GM06990 (cell line): ENCODE measurements at regions not wholly inside any gene's neighbourhood (a gene's known extent, or its start where the extent isn't known, plus 50 kb on each side); places are given as distances from the start of the nearest gene placed in this dataset.

ENCODE experiments used
- DNase-seq: peaks from one replicate; pipeline ENCODE4 v3.0.0-alpha.2; 2011; ENCODE audit not compliant: insufficient read length; ENCODE audit errors: extremely low read depth
- H3K27me3 ChIP-seq: replicated peaks from 2 replicates; pipeline ENCODE4 v1.6.0; 2011; ENCODE audit warnings: low read length; ENCODE audit not compliant: control insufficient read depth, insufficient read depth
- H3K36me3 ChIP-seq: 2 replicates; pipeline ENCODE4 v1.5.1; 2011; ENCODE audit warnings: low read length; ENCODE audit not compliant: control insufficient read depth, insufficient read depth
- H3K4me3 ChIP-seq: replicated peaks from 2 replicates; pipeline ENCODE4 v1.5.1; 2011; ENCODE audit warnings: low read depth, mild to moderate bottlenecking, control low read depth, low read length
- CTCF ChIP-seq: IDR thresholded peaks from 2 replicates; pipeline ENCODE4 v1.5.1; 2011; ENCODE audit warnings: low read length, control low read depth, mild to moderate bottlenecking, inconsistent platforms; ENCODE audit not compliant: insufficient read depth, poor library complexity, severe bottlenecking

GRCh38 chr10:78696791-78697395 lies 371.9 kb upstream of the ZMIZ1 start:
- Histone ChIP-seq H3K27me3 (no peaks in the 10 kb centered on the region; the same call in 1 of the 2 replicates), H3K36me3 (no peaks in the 10 kb centered on the region), H3K4me3 (no peak overlapping the region)
- no peak for TF ChIP-seq CTCF
- no peak for DNase-seq

- Histone ChIP-seq H3K4me3 (no peak overlapping the region), H3K27me3 (no peaks in the 10 kb centered on the region), H3K36me3 (no peaks in the 10 kb centered on the region)
- no peak for TF ChIP-seq CTCF
- no peak for DNase-seq
Observed at GRCh38 chr10:78699971-78700370, 368.8 kb upstream of the ZMIZ1 start.

DNA sequence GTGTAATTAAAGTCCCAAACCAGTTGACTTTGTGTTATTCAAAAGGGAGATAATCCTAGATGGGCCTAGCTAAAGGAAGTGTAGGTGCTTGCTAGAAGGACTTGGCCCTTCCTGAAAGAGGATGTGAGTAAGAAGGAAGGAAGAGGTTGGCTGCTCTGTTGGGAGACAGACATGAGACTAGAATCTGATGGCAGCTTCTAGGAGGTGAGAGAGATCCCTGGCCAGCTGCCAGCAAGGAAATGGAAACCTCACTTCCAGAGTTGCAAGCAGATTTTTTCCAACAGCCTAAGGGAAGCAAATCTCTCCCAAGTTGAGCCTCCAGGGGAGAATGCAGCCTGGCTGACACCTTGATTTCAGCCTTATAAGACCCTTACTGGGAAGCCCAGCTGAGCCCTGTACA lies 368.4 kb upstream of the ZMIZ1 start:
- no peak for TF ChIP-seq CTCF
- Histone ChIP-seq H3K4me3 (no peak overlapping the region), H3K36me3 (no peaks in the 10 kb centered on the region), H3K27me3 (no peaks in the 10 kb centered on the region)
- DNase-seq: no peak

DNA sequence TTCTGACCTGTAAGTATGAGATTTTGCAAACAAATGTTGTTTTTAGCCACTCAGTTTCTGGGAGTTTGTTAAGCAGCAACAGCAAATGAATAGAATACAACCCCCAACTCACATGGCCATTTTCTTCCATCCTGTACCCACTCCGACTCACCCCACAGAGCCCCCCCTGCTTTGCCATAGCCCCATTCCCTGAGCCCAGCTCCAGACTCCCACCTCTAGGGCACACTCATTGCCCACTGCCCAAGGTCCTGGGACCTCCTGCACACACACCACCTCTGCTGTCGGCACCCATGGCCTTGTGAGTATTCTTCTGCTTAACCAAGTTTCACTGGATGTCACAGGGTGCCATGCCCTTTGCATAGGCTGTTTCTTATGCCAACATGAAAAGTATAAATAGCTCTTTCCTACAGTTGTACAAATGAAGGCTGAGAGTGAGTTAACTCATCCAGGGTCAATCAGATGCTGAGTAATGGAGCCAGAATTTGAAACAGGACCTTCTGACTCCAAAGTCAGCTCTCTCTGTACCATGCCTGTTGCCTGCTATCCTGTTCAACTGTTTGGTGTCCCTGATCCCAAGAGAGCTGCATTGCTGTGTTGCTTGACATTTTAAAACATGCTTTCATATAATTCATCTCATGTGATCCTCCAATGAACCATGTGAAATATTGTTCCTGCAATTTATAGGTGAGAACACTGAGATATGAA lies 367.8 kb upstream of the ZMIZ1 start:
- DNase-seq: no peak
- no peak for TF ChIP-seq CTCF
- Histone ChIP-seq H3K27me3 (no peaks in the 10 kb centered on the region), H3K36me3 (no peaks in the 10 kb centered on the region), H3K4me3 (no peak overlapping the region)

DNA sequence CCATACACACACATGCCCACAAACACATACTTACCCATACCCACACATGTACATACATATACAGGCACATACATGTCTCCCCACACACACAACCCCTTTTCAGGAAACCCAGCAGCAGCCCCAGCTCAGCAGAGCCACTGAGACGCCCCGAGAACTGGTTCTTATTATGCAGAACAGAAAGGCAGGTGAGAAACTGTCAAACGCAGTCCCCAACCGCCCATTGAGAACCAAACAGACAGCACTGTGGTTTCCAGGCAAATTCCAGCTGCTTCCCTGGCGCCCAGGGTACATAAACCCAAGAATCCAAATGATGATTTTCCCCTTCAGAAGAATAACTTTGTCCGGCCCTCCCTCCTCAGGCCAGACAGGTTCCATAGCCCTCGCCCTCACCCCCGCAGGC lies 366.6 kb upstream of the ZMIZ1 start:
- no peak for TF ChIP-seq CTCF
- Histone ChIP-seq H3K4me3 (no peak overlapping the region), H3K27me3 (no peaks in the 10 kb centered on the region), H3K36me3 (no peaks in the 10 kb centered on the region)
- DNase-seq: no peak
